Spleen (tissue), 11 donors: ENCODE measurements at regions not wholly inside any gene's neighbourhood (a gene's known extent, or its start where the extent isn't known, plus 50 kb on each side); places are given as distances from the start of the nearest gene placed in this dataset.

ENCODE experiments used
- DNase-seq: peaks from one replicate; pipeline ENCODE4 v3.0.0-alpha.2; 2020
- H3K27ac ChIP-seq, 8 donors: fragments of 200-600 bp; sonication (generic) in 7 of 8; 1 replicate in 4 of 8; 2 replicates in 4 of 8; pipeline versions ENCODE4 v1.5.0 to v1.8.0; 2016 to 2021; ENCODE audit warnings: inconsistent platforms in 4 of 8, mild to moderate bottlenecking in 4 of 8, moderate library complexity in 1 of 8
- H3K27me3 ChIP-seq, 7 donors: fragments of 200-600 bp; sonication (generic) in 6 of 7; replicated peaks in 1 of 7; 1 replicate in 4 of 7; 2 replicates in 3 of 7; pipeline versions ENCODE4 v1.5.0 to v1.8.0; 2016 to 2021; ENCODE audit warnings: inconsistent platforms in 3 of 7, mild to moderate bottlenecking in 1 of 7
- H3K36me3 ChIP-seq, 6 donors: fragments of 200-600 bp; sonication (generic) in 5 of 6; 1 replicate in 4 of 6; 2 replicates in 2 of 6; pipeline versions ENCODE4 v1.5.0 to v1.8.0; 2016 to 2021; ENCODE audit warnings: inconsistent platforms in 2 of 6
- H3K4me1 ChIP-seq, 6 donors: fragments of 200-600 bp; sonication (generic) in 5 of 6; 1 replicate in 3 of 6; 2 replicates in 3 of 6; pipeline versions ENCODE4 v1.5.0 to v1.8.0; 2016 to 2021; ENCODE audit warnings: inconsistent platforms in 3 of 6
- H3K4me3 ChIP-seq, 8 donors: fragments of 200-600 bp; sonication (generic) in 7 of 8; 1 replicate in 4 of 8; 2 replicates in 4 of 8; pipeline versions ENCODE4 v1.5.0 to v1.8.0; 2016 to 2021; ENCODE audit warnings: inconsistent platforms in 4 of 8, mild to moderate bottlenecking in 4 of 8, moderate library complexity in 2 of 8
- H3K9me3 ChIP-seq, 8 donors: fragments of 200-600 bp; sonication (generic) in 7 of 8; 1 replicate in 4 of 8; 2 replicates in 4 of 8; pipeline versions ENCODE4 v1.5.0 to v1.8.0; 2016 to 2021; ENCODE audit warnings: inconsistent platforms in 4 of 8
- CTCF ChIP-seq, 11 experiments: fragments of 200-600 bp in 7 of 11; fragments of 450-650 bp in 4 of 11; sonication (generic) in 4 of 11; IDR thresholded peaks in 8 of 11; conservative IDR thresholded peaks in 3 of 11; 1 replicate in 7 of 11; 2 replicates in 4 of 11; pipeline versions ENCODE4 v1.4.0 to v1.8.0; 2016 to 2021; ENCODE audit warnings: antibody characterized with exemption in 11 of 11, inconsistent platforms in 4 of 11, mild to moderate bottlenecking in 1 of 11
- POLR2A ChIP-seq, 3 donors: fragments of 450-650 bp; IDR thresholded peaks; one replicate each; pipeline ENCODE4 v1.5.1; 2017; ENCODE audit warnings: antibody characterized with exemption in 3 of 3, mild to moderate bottlenecking in 1 of 3
- POLR2AphosphoS5 ChIP-seq, 3 donors: sonication (generic); formaldehyde crosslinking; IDR thresholded peaks; one replicate each; pipeline ENCODE4 v1.5.1; 2017; ENCODE audit warnings: antibody characterized with exemption in 3 of 3
- WGBS, 5 donors: extraction: QIAGEN DNeasy Blood & Tissue Kit in 3 of 5; methylation state at CpG; one replicate each; pipeline versions ENCODE4 v1.1.5 to v1.1.7; 2013 to 2018; 5-methylcytosine and 5-hydroxymethylcytosine counted together
- intact Hi-C: fragments of 100-400 bp; cut with DNase I; formaldehyde crosslinking; loops from one replicate; pipeline ENCODE4 v1.15.0; 2023; ENCODE audit warnings: low total_unique reads
- donor health status: healthy with polysubstance abuse.
- donor health status: DM: no; HTN: no; CAD: no; lungs with moderate emphysema.
- donor health status: DM: no; HTN: no; CAD: no.
- donor health status: Bipolar disorder and iron deficiency.
- donor health status: healthy.
- donor health status: DM: no; HTN: no; CAD: no.
- donor health status: DM: yes; HTN: yes; CAD: no.

- intact Hi-C loops: no loop called here
- Histone ChIP-seq H3K27ac (no peak overlapping the region), H3K4me3 (no peak overlapping the region), H3K9me3 (peaks cover 0 to 54% (median 8%) of the 10 kb centered on the region in 8 donors), H3K27me3 (no peaks in the 10 kb centered on the region), H3K36me3 (no peaks in the 10 kb centered on the region), H3K4me1 (no peaks in the 10 kb centered on the region)
- no peak for DNase-seq
- TF ChIP-seq CTCF (IDR thresholded peaks at IDR 0.05 in 8 of 11, conservative IDR thresholded peaks at IDR 0.05 in 3 of 11): no peak
- TF ChIP-seq POLR2AphosphoS5 (IDR thresholded peaks at IDR 0.05): no peak
- TF ChIP-seq POLR2A (IDR thresholded peaks at IDR 0.05): no peak
These were observed 465.3 kb upstream of the SOX9 start for GRCh38 chr17:71655542-71655941.

- intact Hi-C loops: no loop called here
- 84 to 94% (median 87%) methylated on average over 6 of the region's 6 CpGs for WGBS, 5 donors
These were observed 463.6 kb upstream of the SOX9 start for GRCh38 chr17:71656964-71657858.

GRCh38 chr17:71658996-71659395 is 461.8 kb upstream of the SOX9 start:
- no peak overlapping the region for H3K4me3 ChIP-seq
- no peak for TF ChIP-seq POLR2AphosphoS5 (IDR thresholded peaks at IDR 0.05)
- TF ChIP-seq CTCF (IDR thresholded peaks at IDR 0.05 in 8 of 11, conservative IDR thresholded peaks at IDR 0.05 in 3 of 11): no peak
- TF ChIP-seq POLR2A (IDR thresholded peaks at IDR 0.05): no peak
- no peak for DNase-seq
- 85 to 94% (median 89%) methylated on average over 8 to 9 of the region's 9 CpGs for WGBS, 5 donors
- H3K36me3 ChIP-seq: no peaks in the 10 kb centered on the region
- intact Hi-C loops: no loop called here
- H3K9me3 ChIP-seq: peaks cover 0 to 31% (median 2%) of the 10 kb centered on the region in 8 donors
- H3K27ac ChIP-seq: no peak overlapping the region
- H3K27me3 ChIP-seq: no peaks in the 10 kb centered on the region
- H3K4me1 ChIP-seq: no peaks in the 10 kb centered on the region

More at GRCh38 chr17:71656964-71657858, 463.6 kb upstream of the SOX9 start:
- H3K4me1 ChIP-seq: no peaks in the 10 kb centered on the region
- H3K4me3 ChIP-seq: no peak overlapping the region
- H3K27ac ChIP-seq: no peak overlapping the region
- no peaks in the 10 kb centered on the region for H3K36me3 ChIP-seq
- TF ChIP-seq CTCF (IDR thresholded peaks at IDR 0.05 in 8 of 11, conservative IDR thresholded peaks at IDR 0.05 in 3 of 11) (no peak), POLR2AphosphoS5 (IDR thresholded peaks at IDR 0.05) (no peak), POLR2A (IDR thresholded peaks at IDR 0.05) (no peak)
- H3K27me3 ChIP-seq: no peaks in the 10 kb centered on the region
- DNase-seq: no peak
- peaks cover 0 to 47% (median 5%) of the 10 kb centered on the region in 8 donors for H3K9me3 ChIP-seq

DNA sequence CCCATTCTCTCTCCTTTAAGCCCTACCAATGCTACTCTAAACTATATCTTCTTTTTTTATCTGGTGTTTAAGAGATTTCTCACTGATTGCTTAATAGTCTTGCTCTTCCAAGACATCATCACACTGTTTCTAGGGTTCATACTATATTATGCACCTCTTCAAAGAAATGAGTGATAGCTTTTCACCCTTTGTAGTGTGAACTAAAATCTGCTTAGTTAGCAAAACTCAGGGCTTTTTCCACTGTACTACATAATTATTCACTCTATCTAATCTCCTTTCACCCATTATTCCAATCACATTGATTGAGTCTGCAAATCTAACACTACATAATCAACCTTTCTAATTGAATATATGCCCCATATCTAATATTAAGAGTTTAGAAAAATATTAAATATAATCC is 456.0 kb upstream of the SOX9 start:
- DNase-seq: no peak
- Histone ChIP-seq H3K27ac (no peak overlapping the region), H3K36me3 (no peaks in the 10 kb centered on the region), H3K4me3 (no peak overlapping the region), H3K4me1 (no peaks in the 10 kb centered on the region), H3K27me3 (no peaks in the 10 kb centered on the region), H3K9me3 (peaks cover 0 to 34% (median 2%) of the 10 kb centered on the region in 8 donors)
- intact Hi-C loops: no loop called here
- TF ChIP-seq POLR2AphosphoS5 (IDR thresholded peaks at IDR 0.05) (no peak), POLR2A (IDR thresholded peaks at IDR 0.05) (no peak), CTCF (IDR thresholded peaks at IDR 0.05 in 8 of 11, conservative IDR thresholded peaks at IDR 0.05 in 3 of 11) (no peak)
